Type B pancreatic cell (in vitro differentiated cells): ENCODE measurements at regions not wholly inside any gene's neighbourhood (a gene's known extent, or its start where the extent isn't known, plus 50 kb on each side); places are given as distances from the start of the nearest gene placed in this dataset.

Experiments
- DNase-seq: peaks from one replicate; pipeline ENCODE4 v3.0.0; 2021; ENCODE audit warnings: mixed read lengths; ENCODE audit not compliant: unreplicated experiment; ENCODE audit errors: extremely low spot score
- H3K27ac Mint-ChIP-seq: 2 replicates; pipeline ENCODE4 v1.8.0; 2021; ENCODE audit warnings: mild to moderate bottlenecking, mixed read lengths
- H3K27me3 Mint-ChIP-seq: 2 replicates; pipeline ENCODE4 v1.8.0; 2021; ENCODE audit warnings: mixed read lengths
- H3K36me3 Mint-ChIP-seq: 2 replicates; pipeline ENCODE4 v1.8.0; 2021; ENCODE audit warnings: mixed read lengths
- H3K4me1 Mint-ChIP-seq: one replicate; pipeline ENCODE4 v1.8.0; 2021; ENCODE audit warnings: mixed read lengths; ENCODE audit not compliant: unreplicated experiment
- H3K4me3 Mint-ChIP-seq: 2 replicates; pipeline ENCODE4 v1.8.0; 2021; ENCODE audit warnings: mild to moderate bottlenecking, mixed read lengths
- H3K9me3 Mint-ChIP-seq: 2 replicates; pipeline ENCODE4 v1.8.0; 2021; ENCODE audit warnings: mixed read lengths
- TF ChIP-seq, protein P1 (sequence below): fragments of 200-600 bp; sonication (generic); conservative IDR thresholded peaks from 2 replicates; pipeline ENCODE4 v1.5.0; 2021; ENCODE audit warnings: antibody characterized with exemption, mild to moderate bottlenecking

DNA sequence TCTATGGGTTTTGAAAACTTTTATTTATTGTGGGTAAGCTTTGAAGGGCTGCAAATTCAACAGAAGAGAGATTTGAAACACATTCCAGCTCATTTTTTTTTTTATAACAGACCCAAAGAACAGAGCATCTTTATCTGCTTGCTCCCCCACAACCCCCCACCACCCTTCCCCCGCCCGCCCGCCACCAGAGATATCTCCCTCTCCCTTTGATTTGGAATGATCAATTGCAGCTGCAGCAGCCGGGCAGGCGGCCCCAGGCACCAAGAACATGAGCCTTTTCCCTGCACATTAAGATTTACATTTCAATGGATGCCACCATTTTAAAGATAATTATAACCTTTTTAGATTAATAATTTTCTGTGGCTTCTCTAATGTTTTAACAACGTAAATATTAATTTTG is 510.9 kb downstream of the ZNF608 start:
- H3K4me1 Mint-ChIP-seq: peaks cover 65% of the 10 kb centered on the region
- H3K27ac Mint-ChIP-seq: no peak overlapping the region
- no peak for DNase-seq
- no peaks in the 10 kb centered on the region for H3K9me3 Mint-ChIP-seq
- peaks cover 29% of the 10 kb centered on the region for H3K27me3 Mint-ChIP-seq
- TF ChIP-seq, protein P1, sequence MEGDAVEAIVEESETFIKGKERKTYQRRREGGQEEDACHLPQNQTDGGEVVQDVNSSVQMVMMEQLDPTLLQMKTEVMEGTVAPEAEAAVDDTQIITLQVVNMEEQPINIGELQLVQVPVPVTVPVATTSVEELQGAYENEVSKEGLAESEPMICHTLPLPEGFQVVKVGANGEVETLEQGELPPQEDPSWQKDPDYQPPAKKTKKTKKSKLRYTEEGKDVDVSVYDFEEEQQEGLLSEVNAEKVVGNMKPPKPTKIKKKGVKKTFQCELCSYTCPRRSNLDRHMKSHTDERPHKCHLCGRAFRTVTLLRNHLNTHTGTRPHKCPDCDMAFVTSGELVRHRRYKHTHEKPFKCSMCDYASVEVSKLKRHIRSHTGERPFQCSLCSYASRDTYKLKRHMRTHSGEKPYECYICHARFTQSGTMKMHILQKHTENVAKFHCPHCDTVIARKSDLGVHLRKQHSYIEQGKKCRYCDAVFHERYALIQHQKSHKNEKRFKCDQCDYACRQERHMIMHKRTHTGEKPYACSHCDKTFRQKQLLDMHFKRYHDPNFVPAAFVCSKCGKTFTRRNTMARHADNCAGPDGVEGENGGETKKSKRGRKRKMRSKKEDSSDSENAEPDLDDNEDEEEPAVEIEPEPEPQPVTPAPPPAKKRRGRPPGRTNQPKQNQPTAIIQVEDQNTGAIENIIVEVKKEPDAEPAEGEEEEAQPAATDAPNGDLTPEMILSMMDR: no peak
- no peak overlapping the region for H3K4me3 Mint-ChIP-seq
- peaks cover 4% of the 10 kb centered on the region for H3K36me3 Mint-ChIP-seq

DNA sequence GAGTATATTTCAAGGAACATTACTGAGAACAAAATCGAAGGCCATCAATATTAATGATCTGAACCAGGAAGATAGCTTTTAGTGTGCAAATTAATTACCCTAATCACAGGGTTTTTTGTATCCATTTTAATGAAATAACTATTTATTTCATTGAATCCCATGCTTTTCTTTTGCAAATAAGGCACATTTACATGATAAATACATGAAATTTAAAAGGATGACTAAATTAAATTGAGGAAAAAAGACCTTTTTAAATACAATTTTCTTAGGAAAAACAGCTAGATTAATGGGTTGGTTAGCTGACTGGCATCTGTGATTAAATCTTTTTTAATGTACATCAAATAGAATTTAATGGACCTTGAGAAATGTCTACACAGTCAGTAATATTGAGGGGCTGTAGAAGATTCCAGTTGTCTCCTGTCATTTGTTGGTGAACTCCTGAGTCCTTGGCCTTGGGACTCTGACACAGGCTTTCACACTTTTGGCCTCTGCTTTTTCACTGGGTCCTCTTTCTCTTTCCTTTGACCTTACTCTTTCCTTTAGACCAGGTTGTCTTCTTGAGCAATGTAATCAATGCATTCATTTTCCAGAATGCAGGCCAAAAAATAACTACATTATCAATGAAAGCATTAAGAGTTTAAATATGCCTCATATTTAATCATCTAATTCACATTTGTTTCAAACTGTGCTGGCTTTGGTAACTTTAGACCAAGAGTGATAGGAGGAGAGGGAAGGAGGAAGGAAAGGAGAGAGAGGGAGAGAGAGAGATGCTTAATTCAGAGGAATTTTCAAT is 511.5 kb downstream of the ZNF608 start:
- Mint-ChIP-seq H3K4me3 (no peak overlapping the region), H3K4me1 (peaks cover 66% of the 10 kb centered on the region), H3K27me3 (peaks cover 29% of the 10 kb centered on the region), H3K36me3 (peaks cover 4% of the 10 kb centered on the region), H3K9me3 (no peaks in the 10 kb centered on the region), H3K27ac (no peak overlapping the region)
- DNase-seq: no peak
- TF ChIP-seq, protein P1: no peak

DNA sequence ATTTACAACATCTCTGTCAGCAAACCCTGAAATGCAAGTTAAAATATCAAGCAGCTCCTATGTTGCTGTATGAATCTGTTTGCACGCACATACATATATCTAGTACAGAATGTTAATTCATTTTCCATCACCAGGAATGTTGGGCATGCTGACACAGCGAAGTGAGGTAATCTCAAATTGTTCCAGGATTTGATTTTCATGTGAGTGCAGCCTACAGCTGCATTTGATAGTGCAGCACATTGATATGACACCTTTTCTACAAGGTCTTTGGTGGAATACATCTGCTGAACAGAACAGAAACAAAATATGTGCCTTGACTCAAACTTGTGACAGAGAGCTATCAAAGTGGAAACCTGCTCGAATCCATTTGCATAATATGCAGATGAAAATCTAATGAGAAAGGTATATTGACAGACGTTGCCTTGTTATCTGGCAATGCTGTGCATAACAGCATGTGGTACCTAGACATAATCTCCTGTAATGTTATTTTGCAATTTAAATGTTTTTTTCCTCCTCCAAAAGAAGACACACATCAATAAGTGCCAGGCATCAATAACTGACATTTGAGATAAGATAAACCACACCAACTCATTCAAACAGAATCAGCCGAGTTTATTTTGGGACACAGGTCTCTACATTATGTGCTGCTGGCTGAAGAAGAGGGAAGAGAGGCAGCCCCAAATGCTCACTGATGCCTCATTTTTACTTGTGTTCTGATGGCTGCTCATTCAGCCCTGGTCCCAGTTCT is 512.2 kb downstream of the ZNF608 start:
- Mint-ChIP-seq H3K9me3 (no peaks in the 10 kb centered on the region), H3K27me3 (peaks cover 29% of the 10 kb centered on the region), H3K27ac (peak overlapping the region; percentile 48), H3K4me1 (peaks cover 66% of the 10 kb centered on the region), H3K4me3 (no peak overlapping the region), H3K36me3 (peaks cover 8% of the 10 kb centered on the region)
- DNase-seq: no peak
- TF ChIP-seq, protein P1: no peak

DNA sequence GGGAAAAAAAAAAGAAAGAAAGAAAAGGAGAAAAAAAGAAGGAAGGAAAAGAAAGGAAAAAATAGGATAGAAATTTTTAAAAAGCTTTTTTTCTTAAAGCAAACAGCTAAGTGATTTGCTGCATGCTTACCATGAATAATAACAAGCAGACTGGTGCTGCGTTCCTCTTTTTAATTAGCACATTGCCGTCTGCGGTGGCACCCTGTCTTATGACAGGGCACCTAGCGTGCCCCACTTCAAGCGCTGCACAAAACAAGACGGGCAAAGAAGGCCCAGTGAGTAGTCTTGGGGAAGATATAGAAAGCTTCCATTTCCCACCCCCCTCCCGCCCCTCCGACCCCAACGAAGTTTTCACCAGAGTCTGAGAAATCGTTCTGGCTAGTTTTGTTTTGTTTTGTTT is 513.9 kb downstream of the ZNF608 start:
- TF ChIP-seq, protein P1: no peak
- Mint-ChIP-seq H3K4me1 (peaks cover 54% of the 10 kb centered on the region), H3K27ac (no peak overlapping the region), H3K4me3 (peak overlapping the region; percentile 37), H3K36me3 (peaks cover 8% of the 10 kb centered on the region), H3K9me3 (peaks cover 8% of the 10 kb centered on the region), H3K27me3 (peaks cover 29% of the 10 kb centered on the region)
- no peak for DNase-seq

DNA sequence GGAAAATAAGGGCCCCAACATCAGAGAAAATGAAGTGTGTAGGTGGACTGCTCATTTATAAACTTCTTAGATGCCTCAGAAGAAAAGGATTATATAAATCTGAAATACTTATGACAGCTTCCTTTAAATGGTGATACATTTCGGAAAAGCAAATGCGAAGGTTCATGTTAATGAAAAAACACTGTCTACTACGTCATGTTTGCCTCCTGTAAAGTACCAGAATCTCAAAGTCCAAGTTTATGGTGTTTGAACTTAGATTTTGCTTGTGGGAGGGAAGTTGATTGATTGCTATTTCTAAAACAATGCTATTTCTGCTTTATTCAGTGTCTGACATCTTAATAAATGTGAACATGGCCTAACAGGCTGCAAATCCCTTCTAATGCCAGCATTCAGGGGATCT is 514.6 kb downstream of the ZNF608 start:
- H3K36me3 Mint-ChIP-seq: peaks cover 8% of the 10 kb centered on the region
- peaks cover 49% of the 10 kb centered on the region for H3K4me1 Mint-ChIP-seq
- peaks cover 29% of the 10 kb centered on the region for H3K27me3 Mint-ChIP-seq
- TF ChIP-seq, protein P1: no peak
- peaks cover 8% of the 10 kb centered on the region for H3K9me3 Mint-ChIP-seq
- no peak for DNase-seq
- no peak overlapping the region for H3K4me3 Mint-ChIP-seq
- H3K27ac Mint-ChIP-seq: no peak overlapping the region
